B cell (primary cell): ENCODE measurements at regions not wholly inside any gene's neighbourhood (a gene's known extent, or its start where the extent isn't known, plus 50 kb on each side); places are given as distances from the start of the nearest gene placed in this dataset.

Experiments used
- ATAC-seq: fragments of 200-7000 bp; cut with Tn5 transposase; one replicate; pipeline ENCODE4 v1.10.0; 2021; ENCODE audit warnings: low read depth, mild to moderate bottlenecking, moderate number of reproducible peaks, moderate library complexity
- CTCF ChIA-PET: fragments of 350-600 bp; sonication (Branson Sonifier 250); formaldehyde crosslinking; loops from one replicate; lab custom pipeline; 2021; ENCODE audit warnings: antibody characterized with exemption, inconsistent platforms; lab: Charles Lee
- POLR2A ChIA-PET: fragments of 350-600 bp; sonication (Branson Sonifier 250); formaldehyde crosslinking; loops from one replicate; lab custom pipeline; 2021; ENCODE audit warnings: antibody characterized with exemption; lab: Charles Lee
- DNase-seq: peaks from one replicate; pipeline ENCODE4 v3.0.0; 2013
- H2AFZ ChIP-seq: 2 replicates; pipeline ENCODE4 v1.6.1; 2012; ENCODE audit warnings: mild to moderate bottlenecking, low read depth, low read length; ENCODE audit not compliant: insufficient read depth, poor library complexity, severe bottlenecking
- H3K27ac ChIP-seq, 2 donors: 1 replicate in 1 of 2; 2 replicates in 1 of 2; pipeline ENCODE4 v1.5.1; 2012 to 2013; ENCODE audit warnings: low read length in 2 of 2, mild to moderate bottlenecking in 2 of 2, moderate library complexity in 1 of 2
- H3K27me3 ChIP-seq, 4 experiments: fragments of 200-600 bp in 1 of 4; sonication (generic) in 1 of 4; replicated peaks in 1 of 4; 1 replicate in 2 of 4; 2 replicates in 2 of 4; pipeline versions ENCODE4 v1.6.1 to v1.7.0; 2013 to 2016; ENCODE audit warnings: low read length in 3 of 4, mild to moderate bottlenecking in 2 of 4, mixed read lengths in 1 of 4, moderate library complexity in 1 of 4; ENCODE audit not compliant: insufficient read depth in 4 of 4, control insufficient read depth in 3 of 4; ENCODE audit errors: control extremely low read depth in 1 of 4
- H3K36me3 ChIP-seq, 2 experiments: replicated peaks in 1 of 2; 1 replicate in 1 of 2; 2 replicates in 1 of 2; pipeline versions ENCODE4 v1.6.1 to v1.7.1; 2013; ENCODE audit warnings: low read length in 1 of 2; ENCODE audit not compliant: insufficient read depth in 2 of 2, control insufficient read depth in 1 of 2; ENCODE audit errors: control extremely low read depth in 1 of 2, extremely low read depth in 1 of 2
- H3K4me1 ChIP-seq, 2 donors: fragments of 200-600 bp in 1 of 2; sonication (generic) in 1 of 2; 1 replicate in 1 of 2; 2 replicates in 1 of 2; pipeline versions ENCODE4 v1.5.1 to v1.6.1; 2013 to 2017; ENCODE audit warnings: low read length in 2 of 2; ENCODE audit not compliant: control insufficient read depth in 2 of 2, insufficient read depth in 2 of 2
- H3K4me2 ChIP-seq: replicated peaks from 2 replicates; pipeline ENCODE3; 2012; ENCODE audit warnings: mild to moderate bottlenecking, low read depth, low read length; ENCODE audit not compliant: poor library complexity, severe bottlenecking
- H3K4me3 ChIP-seq, 5 experiments: fragments of 200-600 bp in 1 of 5; sonication (generic) in 1 of 5; 1 replicate in 3 of 5; 2 replicates in 2 of 5; pipeline versions ENCODE4 v1.5.1 to v1.7.0; 2011 to 2016; ENCODE audit warnings: low read length in 4 of 5, mild to moderate bottlenecking in 4 of 5, low read depth in 2 of 5, control low read depth in 1 of 5, moderate library complexity in 1 of 5; ENCODE audit not compliant: insufficient read depth in 1 of 5; ENCODE audit errors: control extremely low read depth in 1 of 5, extremely low read depth in 1 of 5
- H3K79me2 ChIP-seq: fragments of 200-600 bp; sonication (generic); one replicate; pipeline ENCODE4 v1.6.0; 2016; ENCODE audit warnings: low read length; ENCODE audit not compliant: control insufficient read depth, insufficient read depth
- H3K9ac ChIP-seq: fragments of 200-600 bp; sonication (generic); 2 replicates; pipeline ENCODE4 v1.6.1; 2017; ENCODE audit warnings: mild to moderate bottlenecking, low read length, moderate library complexity
- H3K9me3 ChIP-seq, 3 donors: one replicate each; pipeline versions ENCODE4 v1.6.1 to v1.7.1; 2013; ENCODE audit warnings: low read length in 2 of 3; ENCODE audit not compliant: control insufficient read depth in 2 of 3, insufficient read depth in 1 of 3; ENCODE audit errors: control extremely low read depth in 1 of 3
- H4K20me1 ChIP-seq: 2 replicates; pipeline ENCODE4 v1.6.0; 2012; ENCODE audit warnings: mild to moderate bottlenecking, low read length; ENCODE audit not compliant: insufficient read depth, control insufficient read depth, poor library complexity, severe bottlenecking
- H3K27ac Mint-ChIP-seq: one replicate; pipeline ENCODE4 v1.8.0; 2021; ENCODE audit warnings: mixed read lengths
- H3K27me3 Mint-ChIP-seq: one replicate; pipeline ENCODE4 v1.8.0; 2021; ENCODE audit warnings: mixed read lengths
- H3K4me1 Mint-ChIP-seq: one replicate; pipeline ENCODE4 v1.8.0; 2021; ENCODE audit warnings: mixed read lengths
- H3K4me3 Mint-ChIP-seq: one replicate; pipeline ENCODE4 v1.8.0; 2021; ENCODE audit warnings: mixed read lengths
- H3K9me3 Mint-ChIP-seq: one replicate; pipeline ENCODE4 v1.8.0; 2022; ENCODE audit warnings: mixed read lengths; ENCODE audit not compliant: insufficient read depth
- EZH2 ChIP-seq: IDR thresholded peaks from 2 replicates; pipeline ENCODE4 v1.6.1; 2012; ENCODE audit warnings: borderline replicate concordance, low read depth, mild to moderate bottlenecking, moderate library complexity, low read length; ENCODE audit not compliant: insufficient read depth, poor library complexity, severe bottlenecking
- WGBS: methylation state at CpG from one replicate; pipeline ENCODE4 v1.1.5; 2013; ENCODE audit warnings: missing lambda C conversion rate; ENCODE audit not compliant: insufficient coverage; 5-methylcytosine and 5-hydroxymethylcytosine counted together
- intact Hi-C: fragments of 100-400 bp; cut with micrococcal nuclease; formaldehyde crosslinking; loops from one replicate; pipeline ENCODE4 v1.10.0; 2022
- TF ChIP-seq, protein P1 (sequence below): fragments of 200-600 bp; IDR thresholded peaks from one replicate; pipeline ENCODE4 v1.8.0; 2022; ENCODE audit warnings: antibody characterized with exemption, mild to moderate bottlenecking

DNA sequence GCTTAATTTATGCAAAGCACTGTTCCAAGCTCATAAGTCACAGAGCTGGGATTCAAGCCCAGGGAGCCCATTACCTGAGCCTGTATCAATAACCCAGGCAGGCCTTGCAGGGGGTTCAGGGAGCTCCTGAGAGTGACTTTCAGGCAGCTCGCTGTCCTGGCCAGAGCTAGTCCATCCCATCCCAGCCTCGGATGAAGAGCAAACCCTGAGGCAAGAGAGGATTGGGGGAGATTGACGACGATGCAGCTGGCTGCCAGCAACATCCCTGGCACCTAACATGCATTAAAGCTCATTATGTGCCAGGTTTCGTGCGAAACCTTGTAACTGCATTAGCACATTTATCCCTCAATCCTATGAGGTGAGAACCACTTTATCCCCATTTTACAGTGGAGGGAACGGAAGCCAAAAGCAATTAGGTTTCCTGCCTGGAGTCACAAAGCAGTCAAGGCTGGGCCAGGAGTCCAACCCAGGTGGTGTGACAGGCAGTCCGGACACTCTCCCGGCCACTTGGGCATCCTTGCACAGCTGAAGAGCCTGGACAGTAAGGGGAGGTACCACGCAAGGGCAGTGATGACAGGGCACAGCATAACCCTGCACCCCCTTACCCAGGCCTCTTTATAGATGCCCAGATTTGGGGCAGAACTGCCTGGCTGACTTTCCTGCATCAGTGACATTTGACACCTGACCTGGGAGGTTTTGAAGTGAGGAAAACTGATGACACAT is 129.8 kb upstream of the CHST15 start:
- ChIA-PET CTCF (interaction anchor here (0.5 to 3.7 kb wide), 9 partner anchors 40 to 628 kb away, joined by 3 to 25 read pairs (median 4); partner anchors contain the start of gene CHST15), POLR2A (interaction anchor here (0.7 to 1.7 kb wide), 2 partner anchors 8 to 131 kb away, joined by 3 to 7 read pairs; no protein-coding TSS in a partner anchor)
- peaks cover 28 to 30% of the 10 kb centered on the region in 2 donors for H3K4me1 ChIP-seq
- no peaks in the 10 kb centered on the region for H3K27me3 Mint-ChIP-seq
- DNase-seq (no peak), ATAC-seq (no peak)
- no peaks in the 10 kb centered on the region for H3K36me3 ChIP-seq
- WGBS = 98% methylated on average over 7 of the region's 10 CpGs
- H3K4me2 ChIP-seq = peak overlapping the region; percentile 80
- no peak overlapping the region for H3K4me3 Mint-ChIP-seq
- no peak overlapping the region for H3K27ac ChIP-seq
- peaks cover 33% of the 10 kb centered on the region for H3K4me1 Mint-ChIP-seq
- no peaks in the 10 kb centered on the region for H3K9me3 ChIP-seq
- H3K27ac Mint-ChIP-seq = no peak overlapping the region
- no peak overlapping the region for H3K4me3 ChIP-seq
- H4K20me1 ChIP-seq = no peaks in the 10 kb centered on the region
- intact Hi-C loops = no loop called here
- TF ChIP-seq, protein P1, sequence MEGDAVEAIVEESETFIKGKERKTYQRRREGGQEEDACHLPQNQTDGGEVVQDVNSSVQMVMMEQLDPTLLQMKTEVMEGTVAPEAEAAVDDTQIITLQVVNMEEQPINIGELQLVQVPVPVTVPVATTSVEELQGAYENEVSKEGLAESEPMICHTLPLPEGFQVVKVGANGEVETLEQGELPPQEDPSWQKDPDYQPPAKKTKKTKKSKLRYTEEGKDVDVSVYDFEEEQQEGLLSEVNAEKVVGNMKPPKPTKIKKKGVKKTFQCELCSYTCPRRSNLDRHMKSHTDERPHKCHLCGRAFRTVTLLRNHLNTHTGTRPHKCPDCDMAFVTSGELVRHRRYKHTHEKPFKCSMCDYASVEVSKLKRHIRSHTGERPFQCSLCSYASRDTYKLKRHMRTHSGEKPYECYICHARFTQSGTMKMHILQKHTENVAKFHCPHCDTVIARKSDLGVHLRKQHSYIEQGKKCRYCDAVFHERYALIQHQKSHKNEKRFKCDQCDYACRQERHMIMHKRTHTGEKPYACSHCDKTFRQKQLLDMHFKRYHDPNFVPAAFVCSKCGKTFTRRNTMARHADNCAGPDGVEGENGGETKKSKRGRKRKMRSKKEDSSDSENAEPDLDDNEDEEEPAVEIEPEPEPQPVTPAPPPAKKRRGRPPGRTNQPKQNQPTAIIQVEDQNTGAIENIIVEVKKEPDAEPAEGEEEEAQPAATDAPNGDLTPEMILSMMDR = no peak
- TF ChIP-seq EZH2 = no peak
- no peak overlapping the region for H3K9ac ChIP-seq
- peak overlapping the region; percentile 68 for H2AFZ ChIP-seq
- H3K9me3 Mint-ChIP-seq = peaks cover 3% of the 10 kb centered on the region
- H3K27me3 ChIP-seq = no peaks in the 10 kb centered on the region
- H3K79me2 ChIP-seq = no peaks in the 10 kb centered on the region
